SK-N-DZ (cell line): ENCODE measurements at regions not wholly inside any gene's neighbourhood (a gene's known extent, or its start where the extent isn't known, plus 50 kb on each side); places are given as distances from the start of the nearest gene placed in this dataset.

ENCODE experiments used
- DNase-seq: peaks from one replicate; pipeline ENCODE4 v3.0.0-alpha.2; 2015; ENCODE audit warnings: low spot score

- DNase-seq = no peak
Observed at GRCh38 chrX:45750639-45751038, 550.0 kb upstream of the DIPK2B start.

GRCh38 chrX:45749375-45749774 lies 548.7 kb upstream of the DIPK2B start:
- DNase-seq = no peak

GRCh38 chrX:45748369-45748774 lies 547.7 kb upstream of the DIPK2B start:
- no peak for DNase-seq

- DNase-seq = no peak
Observed at GRCh38 chrX:45747905-45748304, 547.2 kb upstream of the DIPK2B start.

GRCh38 chrX:45745479-45745878 lies 544.8 kb upstream of the DIPK2B start:
- no peak for DNase-seq

GRCh38 chrX:45743906-45744625 lies 543.4 kb upstream of the DIPK2B start:
- DNase-seq = no peak

GRCh38 chrX:45743081-45743533 lies 542.4 kb upstream of the DIPK2B start:
- no peak for DNase-seq

GRCh38 chrX:45740291-45740690 lies 539.6 kb upstream of the DIPK2B start:
- no peak for DNase-seq

- DNase-seq = no peak
Observed at GRCh38 chrX:45735571-45735970, 534.9 kb upstream of the DIPK2B start.

GRCh38 chrX:45731448-45731847 lies 530.8 kb upstream of the DIPK2B start:
- no peak for DNase-seq

GRCh38 chrX:45727761-45728160 lies 527.1 kb upstream of the DIPK2B start:
- no peak for DNase-seq

- no peak for DNase-seq
Observed at GRCh38 chrX:45722471-45722870, 521.8 kb upstream of the DIPK2B start.

GRCh38 chrX:45719751-45720501 lies 519.2 kb upstream of the DIPK2B start:
- no peak for DNase-seq

GRCh38 chrX:45718676-45719075 lies 518.0 kb upstream of the DIPK2B start:
- DNase-seq = no peak

- no peak for DNase-seq
Observed at GRCh38 chrX:45716750-45717149, 516.1 kb upstream of the DIPK2B start.

GRCh38 chrX:45715748-45716147 lies 515.1 kb upstream of the DIPK2B start:
- no peak for DNase-seq

GRCh38 chrX:45714866-45715265 lies 514.2 kb upstream of the DIPK2B start:
- no peak for DNase-seq

GRCh38 chrX:45712067-45712466 lies 511.4 kb upstream of the DIPK2B start:
- DNase-seq = no peak

GRCh38 chrX:45711231-45711630 lies 510.6 kb upstream of the DIPK2B start:
- no peak for DNase-seq

- no peak for DNase-seq
Observed at GRCh38 chrX:45710081-45710801, 509.6 kb upstream of the DIPK2B start.

- DNase-seq = no peak
Observed at GRCh38 chrX:45709381-45709780, 508.7 kb upstream of the DIPK2B start.

- DNase-seq = no peak
Observed at GRCh38 chrX:45699158-45699557, 498.5 kb upstream of the DIPK2B start.
